Common myeloid progenitor, CD34-positive (primary cell): ENCODE measurements at regions not wholly inside any gene's neighbourhood (a gene's known extent, or its start where the extent isn't known, plus 50 kb on each side); places are given as distances from the start of the nearest gene placed in this dataset.

Experiments
- CTCF ChIA-PET: fragments of 350-600 bp; sonication (Branson Sonifier 250); formaldehyde crosslinking; loops from one replicate; lab custom pipeline; 2021; ENCODE audit warnings: antibody characterized with exemption; lab: Charles Lee
- POLR2A ChIA-PET: fragments of 350-600 bp; sonication (Branson Sonifier 250); formaldehyde crosslinking; loops from one replicate; lab custom pipeline; 2021; ENCODE audit warnings: antibody characterized with exemption; lab: Charles Lee
- DNase-seq, 3 donors: peaks; one replicate each; pipeline versions ENCODE4 v3.0.0 to v3.0.0-alpha.2; 2013
- H3K27ac ChIP-seq, 2 experiments: 1 replicate in 1 of 2; 2 replicates in 1 of 2; pipeline ENCODE4 v1.7.0; 2013; ENCODE audit warnings: inconsistent platforms in 2 of 2, low read length in 2 of 2, mild to moderate bottlenecking in 2 of 2, low read depth in 1 of 2, moderate library complexity in 1 of 2; ENCODE audit not compliant: severe bottlenecking in 2 of 2, insufficient read depth in 1 of 2, poor library complexity in 1 of 2
- H3K27me3 ChIP-seq, 5 experiments: replicated peaks in 2 of 5; 1 replicate in 3 of 5; 2 replicates in 2 of 5; pipeline versions ENCODE4 v1.6.1 to v1.7.0; 2013; ENCODE audit warnings: low read length in 4 of 5, mild to moderate bottlenecking in 2 of 5, moderate library complexity in 2 of 5, inconsistent platforms in 1 of 5; ENCODE audit not compliant: insufficient read depth in 5 of 5, control insufficient read depth in 4 of 5
- H3K36me3 ChIP-seq, 4 experiments: 1 replicate in 2 of 4; 2 replicates in 2 of 4; pipeline versions ENCODE4 v1.6.1 to v1.7.0; 2013; ENCODE audit warnings: low read length in 3 of 4, control low read depth in 1 of 4, mild to moderate bottlenecking in 1 of 4; ENCODE audit not compliant: control insufficient read depth in 4 of 4, insufficient read depth in 4 of 4
- H3K4me1 ChIP-seq, 4 experiments: 1 replicate in 3 of 4; 2 replicates in 1 of 4; pipeline versions ENCODE4 v1.6.1 to v1.7.1; 2013; ENCODE audit warnings: low read length in 3 of 4, mild to moderate bottlenecking in 3 of 4, control low read depth in 1 of 4, inconsistent platforms in 1 of 4, moderate library complexity in 1 of 4; ENCODE audit not compliant: control insufficient read depth in 4 of 4, insufficient read depth in 4 of 4; ENCODE audit errors: control extremely low read depth in 1 of 4
- H3K4me3 ChIP-seq, 7 experiments: 1 replicate in 4 of 7; 2 replicates in 3 of 7; pipeline versions ENCODE4 v1.5.1 to v1.7.0; 2013; ENCODE audit warnings: mild to moderate bottlenecking in 7 of 7, low read length in 6 of 7, moderate library complexity in 6 of 7, inconsistent platforms in 2 of 7, low read depth in 2 of 7, control low read depth in 1 of 7; ENCODE audit not compliant: insufficient read depth in 4 of 7, control insufficient read depth in 1 of 7; ENCODE audit errors: extremely low read depth in 1 of 7
- H3K9me3 ChIP-seq, 5 experiments: 1 replicate in 4 of 5; 2 replicates in 1 of 5; pipeline versions ENCODE4 v1.6.1 to v1.7.1; 2013; ENCODE audit warnings: low read length in 4 of 5, mild to moderate bottlenecking in 2 of 5, inconsistent platforms in 1 of 5, low read depth in 1 of 5, moderate library complexity in 1 of 5; ENCODE audit not compliant: control insufficient read depth in 4 of 5, insufficient read depth in 2 of 5; ENCODE audit errors: control extremely low read depth in 1 of 5
- WGBS: methylation state at CpG from one replicate; pipeline ENCODE4 v1.1.5; 2013; ENCODE audit not compliant: insufficient coverage; 5-methylcytosine and 5-hydroxymethylcytosine counted together

- no peak overlapping the region for H3K27ac ChIP-seq
- no peaks in the 10 kb centered on the region for H3K27me3 ChIP-seq
- no peak for DNase-seq
- POLR2A ChIA-PET = no interaction called here
- WGBS = no CpG with 5 or more reads among the region's 2 CpGs
- CTCF ChIA-PET = no interaction called here
- H3K4me3 ChIP-seq = no peak overlapping the region
- H3K9me3 ChIP-seq = no peaks in the 10 kb centered on the region
- no peaks in the 10 kb centered on the region for H3K36me3 ChIP-seq
- H3K4me1 ChIP-seq = no peaks in the 10 kb centered on the region
Measured at GRCh38 chr3:16784973-16785372, 99.8 kb upstream of the PLCL2 start.

- Histone ChIP-seq H3K27me3 (no peaks in the 10 kb centered on the region), H3K4me1 (no peaks in the 10 kb centered on the region), H3K36me3 (no peaks in the 10 kb centered on the region), H3K4me3 (no peak overlapping the region), H3K9me3 (no peaks in the 10 kb centered on the region), H3K27ac (no peak overlapping the region)
- ChIA-PET POLR2A (interaction anchor here (0.6 kb wide), 1 partner anchor 142 kb away, joined by 3 read pairs; no protein-coding TSS in a partner anchor), CTCF (interaction anchor here (0.8 to 1.8 kb wide), 2 partner anchors 8 to 82 kb away, joined by 3 read pairs; no protein-coding TSS in a partner anchor)
- WGBS = no CpG with 5 or more reads among the region's 1 CpG
- no peak for DNase-seq
Measured at GRCh38 chr3:16785465-16785864, 99.3 kb upstream of the PLCL2 start.

- peak in 2 of 3 donors; percentile 69 to 82 for DNase-seq
- ChIA-PET POLR2A (no interaction called here), CTCF (interaction anchor here (1.6 kb wide), 1 partner anchor 23 kb away, joined by 4 read pairs; no protein-coding TSS in a partner anchor)
- H3K36me3 ChIP-seq = no peaks in the 10 kb centered on the region
- no peak overlapping the region for H3K4me3 ChIP-seq
- H3K27ac ChIP-seq = no peak overlapping the region
- no peaks in the 10 kb centered on the region for H3K9me3 ChIP-seq
- WGBS = 76% methylated on average over 5 of the region's 6 CpGs
- no peaks in the 10 kb centered on the region for H3K27me3 ChIP-seq
- no peaks in the 10 kb centered on the region for H3K4me1 ChIP-seq
Measured at GRCh38 chr3:16788440-16789056, 96.2 kb upstream of the PLCL2 start.

- Histone ChIP-seq H3K27me3 (no peaks in the 10 kb centered on the region), H3K4me3 (no peak overlapping the region), H3K9me3 (no peaks in the 10 kb centered on the region), H3K27ac (no peak overlapping the region), H3K36me3 (no peaks in the 10 kb centered on the region), H3K4me1 (no peaks in the 10 kb centered on the region)
- WGBS = 71% methylated on average over 1 of the region's 3 CpGs
- ChIA-PET POLR2A (no interaction called here), CTCF (interaction anchor here (1.6 kb wide), 1 partner anchor 24 kb away, joined by 4 read pairs; no protein-coding TSS in a partner anchor)
- DNase-seq = no peak
Measured at GRCh38 chr3:16789344-16790120, 95.2 kb upstream of the PLCL2 start.

GRCh38 chr3:16790432-16791400 lies 94.0 kb upstream of the PLCL2 start:
- ChIA-PET CTCF (no interaction called here), POLR2A (no interaction called here)
- H3K4me1 ChIP-seq = no peaks in the 10 kb centered on the region
- no peak overlapping the region for H3K4me3 ChIP-seq
- no peaks in the 10 kb centered on the region for H3K9me3 ChIP-seq
- WGBS = 100% methylated on average over 7 of the region's 7 CpGs
- no peaks in the 10 kb centered on the region for H3K27me3 ChIP-seq
- H3K27ac ChIP-seq = no peak overlapping the region
- DNase-seq = no peak
- no peaks in the 10 kb centered on the region for H3K36me3 ChIP-seq

GRCh38 chr3:16793321-16793720 lies 91.4 kb upstream of the PLCL2 start:
- H3K9me3 ChIP-seq = no peaks in the 10 kb centered on the region
- no peak for DNase-seq
- no peaks in the 10 kb centered on the region for H3K4me1 ChIP-seq
- H3K27ac ChIP-seq = no peak overlapping the region
- WGBS = 100% methylated on average over 4 of the region's 5 CpGs
- CTCF ChIA-PET = interaction anchor here (0.9 to 1.5 kb wide), 4 partner anchors 8 to 251 kb away, joined by 3 to 4 read pairs (median 3); no protein-coding TSS in a partner anchor
- no peaks in the 10 kb centered on the region for H3K36me3 ChIP-seq
- POLR2A ChIA-PET = no interaction called here
- H3K4me3 ChIP-seq = no peak overlapping the region
- H3K27me3 ChIP-seq = no peaks in the 10 kb centered on the region
